ENCODE measurements at regions not wholly inside any gene's neighbourhood (a gene's known extent, or its start where the extent isn't known, plus 50 kb on each side); places are given as distances from the start of the nearest gene placed in this dataset.

- Histone ChIP-seq H4K20me1 (ENCODE audit: insufficient read depth, low read length) (no peaks in the 10 kb centered on the region), H3K36me3 (ENCODE audit: insufficient read depth, low read length) (no peaks in the 10 kb centered on the region), H3K4me1 (ENCODE audit: insufficient read depth, low read length) (peaks cover 2% of the 10 kb centered on the region), H2AFZ (ENCODE audit: low read depth, low read length) (no peak overlapping the region), H3K27ac (ENCODE audit: low read depth, low read length) (no peak overlapping the region), H3K9ac (ENCODE audit: low read length) (no peak overlapping the region), H3K4me2 (ENCODE audit: low read length) (no peak overlapping the region), H3K4me3 (ENCODE audit: insufficient read depth, low read depth, low read length) (no peak overlapping the region), H3K79me2 (ENCODE audit: insufficient read depth, low read length) (no peaks in the 10 kb centered on the region), H3K9me3 (ENCODE audit: insufficient read depth, low read depth, low read length) (no peaks in the 10 kb centered on the region), H3K27me3 (ENCODE audit: insufficient read depth, low read length) (no peaks in the 10 kb centered on the region)
- H3K36me3 Mint-ChIP-seq (ENCODE audit: low read depth, unreplicated experiment) = no peaks in the 10 kb centered on the region
- no peak overlapping the region for H3K4me3 Mint-ChIP-seq (ENCODE audit: unreplicated experiment)
- no peaks in the 10 kb centered on the region for H3K9me3 Mint-ChIP-seq (ENCODE audit: unreplicated experiment)
- FAIRE-seq (no peak), DNase-seq (ENCODE audit: low read depth) (no peak)
- no peaks in the 10 kb centered on the region for H3K4me1 Mint-ChIP-seq (ENCODE audit: low read depth, unreplicated experiment)
- no peak overlapping the region for H3K27ac Mint-ChIP-seq (ENCODE audit: unreplicated experiment)
- peaks cover 2% of the 10 kb centered on the region for H3K27me3 Mint-ChIP-seq (ENCODE audit: low read depth, unreplicated experiment)
- no peak for TF ChIP-seq CTCF (IDR thresholded peaks at IDR 0.05; ENCODE audit: insufficient read depth, low read depth, low read length)
- TF ChIP-seq EZH2 (IDR thresholded peaks at IDR 0.05; ENCODE audit: insufficient read depth, low read length) = no peak
Measured at GRCh38 chr6:105578179-105578707, 175.4 kb upstream of the PREP start.

GRCh38 chr6:105573556-105573955, 170.7 kb upstream of the PREP start:
- H3K4me2 ChIP-seq (ENCODE audit: low read length) = peak overlapping the region; percentile 26
- Mint-ChIP-seq H3K4me1 (ENCODE audit: low read depth, unreplicated experiment) (no peaks in the 10 kb centered on the region), H3K36me3 (ENCODE audit: low read depth, unreplicated experiment) (no peaks in the 10 kb centered on the region), H3K27me3 (ENCODE audit: low read depth, unreplicated experiment) (peaks cover 4% of the 10 kb centered on the region), H3K27ac (ENCODE audit: unreplicated experiment) (no peak overlapping the region), H3K9me3 (ENCODE audit: unreplicated experiment) (no peaks in the 10 kb centered on the region), H3K4me3 (ENCODE audit: unreplicated experiment) (no peak overlapping the region)
- H3K4me3 ChIP-seq (ENCODE audit: insufficient read depth, low read depth, low read length) = no peak overlapping the region
- FAIRE-seq (no peak), DNase-seq (ENCODE audit: low read depth) (peak; percentile 76)
- peaks cover 2% of the 10 kb centered on the region for H3K4me1 ChIP-seq (ENCODE audit: insufficient read depth, low read length)
- H3K79me2 ChIP-seq (ENCODE audit: insufficient read depth, low read length) = no peaks in the 10 kb centered on the region
- TF ChIP-seq CTCF (IDR thresholded peaks at IDR 0.05; ENCODE audit: insufficient read depth, low read depth, low read length) (no peak), EZH2 (IDR thresholded peaks at IDR 0.05; ENCODE audit: insufficient read depth, low read length) (no peak)
- peak overlapping the region; percentile 8 for H3K27ac ChIP-seq (ENCODE audit: low read depth, low read length)
- H4K20me1 ChIP-seq (ENCODE audit: insufficient read depth, low read length) = no peaks in the 10 kb centered on the region
- H3K36me3 ChIP-seq (ENCODE audit: insufficient read depth, low read length) = no peaks in the 10 kb centered on the region
- H2AFZ ChIP-seq (ENCODE audit: low read depth, low read length) = no peak overlapping the region
- H3K9ac ChIP-seq (ENCODE audit: low read length) = no peak overlapping the region
- H3K27me3 ChIP-seq (ENCODE audit: insufficient read depth, low read length) = no peaks in the 10 kb centered on the region
- H3K9me3 ChIP-seq (ENCODE audit: insufficient read depth, low read depth, low read length) = no peaks in the 10 kb centered on the region

GRCh38 chr6:105573138-105573537, 170.3 kb upstream of the PREP start:
- H3K4me1 ChIP-seq (ENCODE audit: insufficient read depth, low read length) = peaks cover 2% of the 10 kb centered on the region
- H3K36me3 ChIP-seq (ENCODE audit: insufficient read depth, low read length) = no peaks in the 10 kb centered on the region
- H3K9me3 ChIP-seq (ENCODE audit: insufficient read depth, low read depth, low read length) = no peaks in the 10 kb centered on the region
- H4K20me1 ChIP-seq (ENCODE audit: insufficient read depth, low read length) = no peaks in the 10 kb centered on the region
- no peaks in the 10 kb centered on the region for H3K27me3 ChIP-seq (ENCODE audit: insufficient read depth, low read length)
- no peaks in the 10 kb centered on the region for H3K9me3 Mint-ChIP-seq (ENCODE audit: unreplicated experiment)
- FAIRE-seq (no peak), DNase-seq (ENCODE audit: low read depth) (peak; percentile 59)
- H3K4me1 Mint-ChIP-seq (ENCODE audit: low read depth, unreplicated experiment) = no peaks in the 10 kb centered on the region
- no peak overlapping the region for H3K4me3 Mint-ChIP-seq (ENCODE audit: unreplicated experiment)
- peak overlapping the region; percentile 26 for H3K4me2 ChIP-seq (ENCODE audit: low read length)
- H3K9ac ChIP-seq (ENCODE audit: low read length) = no peak overlapping the region
- H3K27ac ChIP-seq (ENCODE audit: low read depth, low read length) = peak overlapping the region; percentile 8
- no peak overlapping the region for H2AFZ ChIP-seq (ENCODE audit: low read depth, low read length)
- no peak for TF ChIP-seq EZH2 (IDR thresholded peaks at IDR 0.05; ENCODE audit: insufficient read depth, low read length)
- TF ChIP-seq CTCF (IDR thresholded peaks at IDR 0.05; ENCODE audit: insufficient read depth, low read depth, low read length) = no peak
- H3K4me3 ChIP-seq (ENCODE audit: insufficient read depth, low read depth, low read length) = no peak overlapping the region
- no peaks in the 10 kb centered on the region for H3K36me3 Mint-ChIP-seq (ENCODE audit: low read depth, unreplicated experiment)
- no peaks in the 10 kb centered on the region for H3K79me2 ChIP-seq (ENCODE audit: insufficient read depth, low read length)
- H3K27ac Mint-ChIP-seq (ENCODE audit: unreplicated experiment) = no peak overlapping the region
- peaks cover 4% of the 10 kb centered on the region for H3K27me3 Mint-ChIP-seq (ENCODE audit: low read depth, unreplicated experiment)
